ENCODE measurements at regions not wholly inside any gene's neighbourhood (a gene's known extent, or its start where the extent isn't known, plus 50 kb on each side); places are given as distances from the start of the nearest gene placed in this dataset.

- no peak for TF ChIP-seq ZFX (IDR thresholded peaks at IDR 0.05; ENCODE audit: borderline replicate concordance)
- TF ChIP-seq, protein P1, sequence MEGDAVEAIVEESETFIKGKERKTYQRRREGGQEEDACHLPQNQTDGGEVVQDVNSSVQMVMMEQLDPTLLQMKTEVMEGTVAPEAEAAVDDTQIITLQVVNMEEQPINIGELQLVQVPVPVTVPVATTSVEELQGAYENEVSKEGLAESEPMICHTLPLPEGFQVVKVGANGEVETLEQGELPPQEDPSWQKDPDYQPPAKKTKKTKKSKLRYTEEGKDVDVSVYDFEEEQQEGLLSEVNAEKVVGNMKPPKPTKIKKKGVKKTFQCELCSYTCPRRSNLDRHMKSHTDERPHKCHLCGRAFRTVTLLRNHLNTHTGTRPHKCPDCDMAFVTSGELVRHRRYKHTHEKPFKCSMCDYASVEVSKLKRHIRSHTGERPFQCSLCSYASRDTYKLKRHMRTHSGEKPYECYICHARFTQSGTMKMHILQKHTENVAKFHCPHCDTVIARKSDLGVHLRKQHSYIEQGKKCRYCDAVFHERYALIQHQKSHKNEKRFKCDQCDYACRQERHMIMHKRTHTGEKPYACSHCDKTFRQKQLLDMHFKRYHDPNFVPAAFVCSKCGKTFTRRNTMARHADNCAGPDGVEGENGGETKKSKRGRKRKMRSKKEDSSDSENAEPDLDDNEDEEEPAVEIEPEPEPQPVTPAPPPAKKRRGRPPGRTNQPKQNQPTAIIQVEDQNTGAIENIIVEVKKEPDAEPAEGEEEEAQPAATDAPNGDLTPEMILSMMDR (IDR thresholded peaks at IDR 0.05) = no peak
- no peak overlapping the region for H3K27ac ChIP-seq
These were observed 134.9 kb downstream of the OR13A1 start for GRCh38 chr10:45180507-45180906.

DNA sequence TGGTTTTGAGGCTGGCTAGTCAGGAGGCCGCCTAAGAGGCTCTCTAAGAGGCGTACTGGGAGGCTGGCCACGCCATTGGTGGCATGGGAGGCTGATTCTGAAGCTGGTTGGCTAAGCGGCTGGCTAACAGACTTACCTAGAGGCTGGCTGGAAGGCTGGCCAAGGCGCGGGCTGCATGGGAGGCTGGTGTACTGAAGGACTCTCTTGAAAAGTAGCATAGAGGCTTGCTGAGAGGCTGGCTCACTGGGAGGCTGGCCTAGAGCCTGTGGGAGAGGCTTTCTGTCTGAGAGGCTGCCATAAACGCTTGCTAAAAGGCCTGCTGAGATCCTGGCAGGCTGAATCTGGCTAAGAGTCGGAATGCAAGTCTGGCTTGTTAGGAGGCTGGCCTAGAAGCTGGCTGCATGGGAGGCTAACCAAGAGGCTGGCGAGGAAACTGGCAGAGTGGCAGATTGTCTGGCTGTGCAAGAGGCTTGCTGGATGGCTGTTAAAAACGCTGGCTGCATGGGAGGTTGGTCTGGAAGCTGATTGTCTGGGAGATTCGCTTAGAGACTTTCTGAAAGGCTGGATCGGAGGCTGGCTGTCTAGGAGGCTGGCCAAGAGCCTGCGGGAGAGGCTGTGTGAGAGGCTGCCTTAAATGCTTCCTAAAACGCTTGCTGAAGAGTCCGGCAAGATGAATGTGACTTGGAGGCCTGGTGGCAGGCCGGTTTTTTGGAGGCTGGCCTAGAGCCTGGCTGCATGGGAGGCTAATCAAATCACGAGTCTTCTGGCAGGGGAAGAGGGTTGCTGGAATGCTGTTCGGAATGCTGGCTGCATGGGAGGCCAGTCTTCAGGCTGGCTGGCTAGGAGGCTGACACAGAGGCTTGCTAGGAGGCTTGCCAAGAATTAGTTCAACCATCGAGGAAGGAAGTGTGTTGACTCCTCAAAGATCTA, 134.2 kb downstream of the OR13A1 start:
- no peak for TF ChIP-seq ZFX (IDR thresholded peaks at IDR 0.05; ENCODE audit: borderline replicate concordance)
- TF ChIP-seq, protein P1 (IDR thresholded peaks at IDR 0.05) = no peak

GRCh38 chr10:45183174-45183573, 132.2 kb downstream of the OR13A1 start:
- no peak overlapping the region for H3K27ac ChIP-seq
- TF ChIP-seq ZFX (IDR thresholded peaks at IDR 0.05; ENCODE audit: borderline replicate concordance) = no peak
- TF ChIP-seq, protein P1 (IDR thresholded peaks at IDR 0.05) = no peak

More for the DNA sequence above, 134.2 kb downstream of the OR13A1 start:
- H3K27ac ChIP-seq = no peak overlapping the region

DNA sequence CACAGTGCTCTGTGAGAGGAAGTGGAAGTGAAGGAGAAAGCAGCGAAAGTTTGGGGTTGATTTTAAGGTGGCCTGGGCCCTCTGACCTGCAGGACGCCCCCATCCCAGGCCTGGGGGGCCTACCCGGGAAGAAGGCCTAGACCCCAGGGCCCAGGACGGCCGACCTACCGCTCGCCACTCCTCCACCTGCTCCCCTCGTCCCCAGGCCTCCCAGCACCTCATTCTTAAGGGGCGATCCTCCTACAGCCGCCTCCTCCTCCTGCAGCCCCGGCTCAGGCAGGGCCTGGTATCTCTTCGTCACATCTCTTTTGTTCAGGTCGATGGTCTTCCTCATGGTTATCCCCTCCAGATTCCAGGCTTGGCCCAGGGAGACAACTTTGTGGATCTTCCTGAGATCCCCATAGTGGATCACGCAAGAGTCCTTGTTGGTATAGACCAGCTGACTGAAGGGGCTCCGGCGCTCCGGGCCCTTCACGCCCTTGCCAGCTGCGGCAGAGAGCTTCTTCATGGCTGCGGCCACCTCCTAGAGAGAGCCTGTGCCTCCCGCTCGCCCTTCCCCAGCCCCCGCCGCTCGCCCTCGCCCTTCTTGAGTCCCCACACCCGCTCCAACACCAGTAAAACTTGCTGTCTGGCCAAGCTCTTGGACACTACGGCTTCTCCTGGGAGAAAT, 117.5 kb downstream of the OR13A1 start:
- H3K27ac ChIP-seq = no peak overlapping the region
- TF ChIP-seq, protein P1 (IDR thresholded peaks at IDR 0.05) = no peak
- TF ChIP-seq ZFX (IDR thresholded peaks at IDR 0.05; ENCODE audit: borderline replicate concordance) = no peak

DNA sequence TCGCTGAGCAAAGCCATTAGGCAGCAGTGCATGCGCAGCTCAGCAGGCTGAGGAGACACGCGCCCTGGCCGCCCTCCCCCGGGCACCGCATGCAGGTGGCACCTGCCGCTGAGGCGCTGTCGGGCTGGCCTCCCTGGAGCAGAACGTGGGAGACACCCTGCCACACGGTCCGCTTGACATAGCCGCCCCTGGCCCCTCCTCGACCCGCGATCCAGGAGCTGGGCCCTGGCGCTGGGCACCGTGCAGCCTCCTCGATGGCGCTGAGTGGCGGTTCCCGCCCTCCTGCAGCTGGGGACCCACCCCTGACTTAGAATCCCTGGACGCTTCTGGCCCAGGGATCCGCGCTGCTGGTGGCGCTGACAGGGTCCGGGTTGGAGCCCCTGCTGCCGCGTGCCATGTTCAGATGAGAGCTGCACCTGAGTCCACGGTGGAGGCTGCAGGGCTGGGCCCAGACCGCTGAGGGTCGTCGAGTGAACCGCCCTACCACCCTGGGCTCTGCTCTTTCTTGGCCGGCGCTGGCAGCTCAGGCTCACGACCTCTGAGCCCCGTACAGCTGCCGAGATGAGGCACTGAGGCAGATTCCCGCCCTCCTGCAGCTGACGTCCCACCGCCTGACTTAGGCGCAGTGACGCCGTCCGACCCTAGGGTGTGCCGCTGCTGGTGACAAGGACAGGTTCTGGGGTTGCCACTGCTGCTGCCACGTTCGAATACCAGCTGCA, 116.8 kb downstream of the OR13A1 start:
- no peak for TF ChIP-seq ZFX (IDR thresholded peaks at IDR 0.05; ENCODE audit: borderline replicate concordance)
- TF ChIP-seq, protein P1 (IDR thresholded peaks at IDR 0.05) = no peak

DNA sequence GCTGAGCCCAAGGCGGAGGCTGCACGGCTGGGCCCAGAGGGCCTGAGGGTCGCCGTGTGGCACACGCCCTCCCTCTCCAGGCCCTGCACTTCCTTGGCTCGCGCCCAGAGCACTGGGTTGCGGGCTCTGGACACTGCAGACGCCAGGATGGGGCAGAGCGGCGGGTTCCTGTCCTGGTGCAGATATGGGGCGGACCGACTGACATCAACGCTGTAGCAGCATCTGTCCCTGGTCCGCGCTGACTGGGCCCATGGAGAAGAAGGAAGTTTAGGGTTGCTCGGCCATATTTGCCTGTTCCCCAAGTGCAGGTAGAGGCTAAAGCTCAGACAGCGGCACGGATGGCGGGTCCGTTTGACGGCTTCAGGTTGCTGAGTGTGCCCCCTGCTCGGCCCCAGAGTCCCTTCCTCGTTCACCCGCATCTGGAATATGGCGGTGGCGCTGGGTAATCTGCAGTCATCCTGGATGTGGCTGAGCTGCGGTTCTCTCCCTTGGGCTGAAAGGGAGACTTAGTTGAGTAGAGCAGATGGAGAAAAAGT, 116.1 kb downstream of the OR13A1 start:
- TF ChIP-seq, protein P1 (IDR thresholded peaks at IDR 0.05) = no peak
- TF ChIP-seq ZFX (IDR thresholded peaks at IDR 0.05; ENCODE audit: borderline replicate concordance) = no peak
- H3K27ac ChIP-seq = no peak overlapping the region

More for the DNA sequence above, 116.8 kb downstream of the OR13A1 start:
- no peak overlapping the region for H3K27ac ChIP-seq

All from 22Rv1 (cell line).